Upper lobe of left lung (tissue), 6 donors: ENCODE measurements at regions not wholly inside any gene's neighbourhood (a gene's known extent, or its start where the extent isn't known, plus 50 kb on each side); places are given as distances from the start of the nearest gene placed in this dataset.

Experiments
- ATAC-seq, 2 donors: fragments of 200-7000 bp; cut with Tn5 transposase; one replicate each; pipeline ENCODE4 v1.9.1; 2022; ENCODE audit warnings: mild to moderate bottlenecking in 2 of 2, moderate library complexity in 2 of 2; ENCODE audit not compliant: low FRiP score in 2 of 2
- DNase-seq, 2 donors: peaks; one replicate each; pipeline ENCODE4 v3.0.0-alpha.2; 2019 to 2020
- H3K27ac ChIP-seq, 4 donors: fragments of 200-600 bp; sonication (generic); one replicate each; pipeline ENCODE4 v1.5.1; 2016 to 2019
- H3K27me3 ChIP-seq, 4 donors: fragments of 200-600 bp; sonication (generic); one replicate each; pipeline ENCODE4 v1.5.1; 2017 to 2019
- H3K36me3 ChIP-seq, 4 donors: fragments of 200-600 bp; sonication (generic); one replicate each; pipeline ENCODE4 v1.5.1; 2016 to 2019
- H3K4me1 ChIP-seq, 4 donors: fragments of 200-600 bp; sonication (generic); one replicate each; pipeline ENCODE4 v1.5.1; 2018 to 2019
- H3K4me3 ChIP-seq, 4 donors: fragments of 200-600 bp; sonication (generic); one replicate each; pipeline ENCODE4 v1.5.1; 2017 to 2019; ENCODE audit warnings: mild to moderate bottlenecking in 2 of 4, moderate library complexity in 1 of 4
- H3K9me3 ChIP-seq, 4 donors: fragments of 200-600 bp; sonication (generic); one replicate each; pipeline ENCODE4 v1.5.1; 2018 to 2019
- CTCF ChIP-seq, 6 experiments: fragments of 450-650 bp in 4 of 6; fragments of 200-600 bp in 2 of 6; sonication (generic) in 2 of 6; IDR thresholded peaks; one replicate each; pipeline ENCODE4 v1.5.1; 2016 to 2019; ENCODE audit warnings: antibody characterized with exemption in 6 of 6
- EP300 ChIP-seq, 4 donors: sonication (generic); formaldehyde crosslinking; IDR thresholded peaks; one replicate each; pipeline ENCODE4 v1.5.1; 2017; ENCODE audit warnings: antibody characterized with exemption in 4 of 4, control low read depth in 2 of 4
- POLR2A ChIP-seq, 4 donors: fragments of 450-650 bp; IDR thresholded peaks; one replicate each; pipeline ENCODE4 v1.5.1; 2016 to 2017; ENCODE audit warnings: antibody characterized with exemption in 4 of 4, mild to moderate bottlenecking in 2 of 4
- POLR2AphosphoS5 ChIP-seq, 2 donors: sonication (generic); formaldehyde crosslinking; IDR thresholded peaks; one replicate each; pipeline ENCODE4 v1.5.1; 2017; ENCODE audit warnings: antibody characterized with exemption in 2 of 2
- WGBS, 2 donors: methylation state at CpG; one replicate each; pipeline ENCODE4 v1.1.5; 2017 to 2018; 5-methylcytosine and 5-hydroxymethylcytosine counted together
- donor health status: DM: no; HTN: no; CAD: no; lungs with moderate emphysema.
- donor health status: DM: no; HTN: yes; CAD: no; lungs with severe emphysema.

GRCh38 chr12:92472201-92472600, 230.6 kb upstream of the PLEKHG7 start:
- no peaks in the 10 kb centered on the region for H3K36me3 ChIP-seq
- 94 to 99% methylated on average over 2 of the region's 2 CpGs for WGBS, 2 donors

GRCh38 chr12:92471551-92471950, 231.2 kb upstream of the PLEKHG7 start:
- 90 to 96% methylated on average over 1 of the region's 1 CpG for WGBS, 2 donors
- TF ChIP-seq POLR2AphosphoS5 (IDR thresholded peaks at IDR 0.05) (no peak), CTCF (IDR thresholded peaks at IDR 0.05) (no peak), EP300 (IDR thresholded peaks at IDR 0.05) (no peak)
- H3K9me3 ChIP-seq, result no peaks in the 10 kb centered on the region

More at GRCh38 chr12:92472201-92472600, 230.6 kb upstream of the PLEKHG7 start:
- TF ChIP-seq POLR2AphosphoS5 (IDR thresholded peaks at IDR 0.05), result no peak
- no peak for DNase-seq
- Histone ChIP-seq H3K4me3 (no peak overlapping the region), H3K27me3 (no peaks in the 10 kb centered on the region), H3K9me3 (no peaks in the 10 kb centered on the region), H3K4me1 (no peaks in the 10 kb centered on the region), H3K27ac (no peak overlapping the region)
- ATAC-seq, result no peak

GRCh38 chr12:92470608-92471021, 232.2 kb upstream of the PLEKHG7 start:
- Histone ChIP-seq H3K4me1 (no peaks in the 10 kb centered on the region), H3K4me3 (no peak overlapping the region), H3K27ac (no peak overlapping the region), H3K27me3 (no peaks in the 10 kb centered on the region), H3K9me3 (no peaks in the 10 kb centered on the region), H3K36me3 (no peaks in the 10 kb centered on the region)
- TF ChIP-seq POLR2AphosphoS5 (IDR thresholded peaks at IDR 0.05) (no peak), CTCF (IDR thresholded peaks at IDR 0.05) (no peak), EP300 (IDR thresholded peaks at IDR 0.05) (no peak), POLR2A (IDR thresholded peaks at IDR 0.05) (no peak)
- no peak for DNase-seq
- ATAC-seq, result no peak
- 70 to 82% methylated on average over 4 of the region's 4 CpGs for WGBS, 2 donors

More at GRCh38 chr12:92471551-92471950, 231.2 kb upstream of the PLEKHG7 start:
- no peaks in the 10 kb centered on the region for H3K36me3 ChIP-seq
- no peak for DNase-seq
- H3K27me3 ChIP-seq, result no peaks in the 10 kb centered on the region
- no peak for ATAC-seq
- no peak overlapping the region for H3K4me3 ChIP-seq
- no peak overlapping the region for H3K27ac ChIP-seq
- no peaks in the 10 kb centered on the region for H3K4me1 ChIP-seq

GRCh38 chr12:92469837-92470236, 233.0 kb upstream of the PLEKHG7 start:
- 65 to 80% methylated on average over 4 to 6 of the region's 6 CpGs for WGBS, 2 donors
- no peaks in the 10 kb centered on the region for H3K27me3 ChIP-seq
- H3K36me3 ChIP-seq, result no peaks in the 10 kb centered on the region
- no peak overlapping the region for H3K27ac ChIP-seq
- no peak for ATAC-seq
- H3K9me3 ChIP-seq, result no peaks in the 10 kb centered on the region
- no peaks in the 10 kb centered on the region for H3K4me1 ChIP-seq
- TF ChIP-seq CTCF (IDR thresholded peaks at IDR 0.05) (no peak), EP300 (IDR thresholded peaks at IDR 0.05) (no peak), POLR2A (IDR thresholded peaks at IDR 0.05) (no peak), POLR2AphosphoS5 (IDR thresholded peaks at IDR 0.05) (no peak)
- no peak for DNase-seq
- H3K4me3 ChIP-seq, result no peak overlapping the region

GRCh38 chr12:92468358-92469020, 234.3 kb upstream of the PLEKHG7 start:
- DNase-seq (no peak), ATAC-seq (no peak)
- Histone ChIP-seq H3K9me3 (no peaks in the 10 kb centered on the region), H3K27me3 (no peaks in the 10 kb centered on the region), H3K36me3 (no peaks in the 10 kb centered on the region), H3K4me3 (no peak overlapping the region), H3K27ac (no peak overlapping the region), H3K4me1 (no peaks in the 10 kb centered on the region)
- 94% methylated on average over 8 of the region's 8 CpGs for WGBS, 2 donors
- TF ChIP-seq EP300 (IDR thresholded peaks at IDR 0.05) (no peak), POLR2A (IDR thresholded peaks at IDR 0.05) (no peak), POLR2AphosphoS5 (IDR thresholded peaks at IDR 0.05) (no peak), CTCF (IDR thresholded peaks at IDR 0.05) (no peak)
